OCI-LY7 (cell line): ENCODE measurements at regions not wholly inside any gene's neighbourhood (a gene's known extent, or its start where the extent isn't known, plus 50 kb on each side); places are given as distances from the start of the nearest gene placed in this dataset.

Experiments used
- EZH2phosphoT487 ChIP-seq: fragments of 200-600 bp; sonication (generic); IDR thresholded peaks from 2 replicates; pipeline ENCODE4 v1.6.1; 2018; ENCODE audit warnings: low read depth, borderline replicate concordance, mild to moderate bottlenecking, mixed run types, antibody characterized with exemption, low read length, moderate library complexity, mixed read lengths
- TF ChIP-seq, protein P1 (sequence below): fragments of 200-600 bp; sonication (generic); conservative IDR thresholded peaks from 2 replicates; pipeline ENCODE4 v1.5.1; 2014; ENCODE audit warnings: mild to moderate bottlenecking, antibody characterized with exemption, low read length, moderate library complexity, mixed read lengths

DNA sequence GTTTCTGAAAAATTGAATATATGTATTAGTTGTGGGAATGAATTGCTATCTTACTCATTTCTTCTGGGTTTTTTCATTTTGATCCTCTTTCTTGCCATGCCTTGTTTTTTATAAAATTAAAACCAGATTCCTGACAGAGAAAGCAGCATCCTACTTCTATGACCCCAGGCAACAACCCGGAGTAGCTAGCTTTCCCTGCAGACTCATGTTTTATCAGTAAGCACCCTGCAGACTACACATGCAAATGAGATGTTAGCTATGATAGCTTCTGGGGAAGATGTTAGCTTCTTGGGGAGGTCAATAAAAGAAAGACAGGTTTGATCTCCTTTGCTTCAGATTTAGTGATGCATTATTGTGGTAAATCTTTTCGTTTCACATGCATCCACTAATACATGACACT, 1598.6 kb downstream of the SLITRK5 start:
- TF ChIP-seq, protein P1, sequence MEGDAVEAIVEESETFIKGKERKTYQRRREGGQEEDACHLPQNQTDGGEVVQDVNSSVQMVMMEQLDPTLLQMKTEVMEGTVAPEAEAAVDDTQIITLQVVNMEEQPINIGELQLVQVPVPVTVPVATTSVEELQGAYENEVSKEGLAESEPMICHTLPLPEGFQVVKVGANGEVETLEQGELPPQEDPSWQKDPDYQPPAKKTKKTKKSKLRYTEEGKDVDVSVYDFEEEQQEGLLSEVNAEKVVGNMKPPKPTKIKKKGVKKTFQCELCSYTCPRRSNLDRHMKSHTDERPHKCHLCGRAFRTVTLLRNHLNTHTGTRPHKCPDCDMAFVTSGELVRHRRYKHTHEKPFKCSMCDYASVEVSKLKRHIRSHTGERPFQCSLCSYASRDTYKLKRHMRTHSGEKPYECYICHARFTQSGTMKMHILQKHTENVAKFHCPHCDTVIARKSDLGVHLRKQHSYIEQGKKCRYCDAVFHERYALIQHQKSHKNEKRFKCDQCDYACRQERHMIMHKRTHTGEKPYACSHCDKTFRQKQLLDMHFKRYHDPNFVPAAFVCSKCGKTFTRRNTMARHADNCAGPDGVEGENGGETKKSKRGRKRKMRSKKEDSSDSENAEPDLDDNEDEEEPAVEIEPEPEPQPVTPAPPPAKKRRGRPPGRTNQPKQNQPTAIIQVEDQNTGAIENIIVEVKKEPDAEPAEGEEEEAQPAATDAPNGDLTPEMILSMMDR = no peak
- no peak for TF ChIP-seq EZH2phosphoT487
